GM19023 (cell line): ENCODE measurements at regions not wholly inside any gene's neighbourhood (a gene's known extent, or its start where the extent isn't known, plus 50 kb on each side); places are given as distances from the start of the nearest gene placed in this dataset.

Experiments
- ATAC-seq: cut with Tn5 transposase; IDR thresholded peaks from one replicate; pipeline ENCODE4 v1.9.1; 2021; ENCODE audit warnings: mild to moderate bottlenecking, moderate library complexity; ENCODE audit not compliant: unreplicated experiment

DNA sequence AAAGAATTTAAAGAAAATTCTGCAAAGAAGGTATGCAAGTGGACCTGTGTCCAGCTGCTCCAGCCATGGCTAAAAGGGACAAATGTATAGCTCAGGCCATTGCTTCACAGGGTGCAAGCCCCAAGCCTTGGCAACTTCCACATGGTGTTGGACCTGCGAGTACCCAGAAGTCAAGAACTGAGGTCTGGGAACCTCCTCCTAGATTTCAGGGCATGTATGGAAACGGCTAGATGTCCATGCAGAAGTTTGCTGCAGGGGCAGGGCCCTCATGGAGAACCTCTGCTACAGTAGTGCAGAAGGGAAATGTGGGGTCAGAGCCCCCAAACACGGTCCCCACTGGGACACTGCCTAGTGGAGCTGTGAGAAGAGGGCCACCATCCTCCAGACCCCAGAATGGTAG lies 284.0 kb upstream of the RAB6C start:
- no peak for ATAC-seq

DNA sequence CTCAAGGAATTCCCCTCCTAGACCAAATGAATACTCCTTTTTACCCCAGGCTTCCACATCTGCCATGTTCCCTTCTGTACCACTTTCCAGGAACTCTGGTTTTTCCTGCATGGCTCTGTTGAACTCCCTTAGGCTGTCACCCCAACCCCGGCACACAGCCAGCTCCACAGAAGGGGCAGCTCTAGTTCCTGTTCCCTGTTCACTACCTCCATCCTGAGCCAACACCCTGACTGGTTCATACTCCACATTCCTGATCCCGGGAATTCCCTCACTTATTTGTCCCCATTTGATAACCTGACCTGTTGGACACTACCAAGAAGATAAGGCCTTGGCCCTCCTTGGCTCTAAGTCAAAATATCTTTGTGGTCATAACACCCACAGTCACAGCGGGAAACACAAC lies 280.9 kb upstream of the RAB6C start:
- no peak for ATAC-seq

DNA sequence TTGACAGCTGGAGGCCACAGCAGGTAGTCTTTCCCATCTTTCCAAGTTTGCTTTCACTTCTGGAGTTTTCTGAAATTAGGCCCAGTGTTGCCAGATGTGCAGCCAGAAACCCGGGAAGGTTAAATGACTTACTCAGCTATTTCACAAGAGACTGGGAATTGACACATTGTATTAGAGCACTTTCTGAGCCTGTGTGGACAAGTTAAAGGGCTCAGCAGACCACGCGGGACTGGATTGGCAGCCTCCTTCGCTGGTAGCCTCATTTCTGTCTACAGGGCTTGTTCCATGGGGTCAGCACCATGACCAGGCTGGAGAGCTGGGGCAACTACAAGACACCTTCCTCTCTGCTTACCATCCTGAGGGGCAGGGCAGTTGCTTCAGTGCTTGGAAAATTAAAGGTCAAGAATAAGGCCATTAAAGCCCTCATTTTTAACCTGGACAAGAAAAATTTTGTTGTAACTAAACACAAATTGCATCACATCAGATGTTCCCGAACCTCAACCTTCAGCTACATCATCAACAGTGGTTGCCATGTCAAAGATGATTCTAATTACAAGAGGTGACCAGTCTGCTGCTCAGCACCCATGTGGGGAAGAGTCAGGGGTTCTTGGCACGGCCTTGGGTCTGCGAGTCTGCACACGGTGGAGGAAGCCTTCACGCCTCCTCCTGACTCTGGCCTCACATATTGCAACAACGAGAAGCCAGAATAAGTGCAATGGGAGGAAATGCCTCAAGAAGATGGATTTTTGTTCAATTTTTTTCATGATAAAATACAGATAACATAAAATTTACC lies 279.5 kb upstream of the RAB6C start:
- no peak for ATAC-seq

DNA sequence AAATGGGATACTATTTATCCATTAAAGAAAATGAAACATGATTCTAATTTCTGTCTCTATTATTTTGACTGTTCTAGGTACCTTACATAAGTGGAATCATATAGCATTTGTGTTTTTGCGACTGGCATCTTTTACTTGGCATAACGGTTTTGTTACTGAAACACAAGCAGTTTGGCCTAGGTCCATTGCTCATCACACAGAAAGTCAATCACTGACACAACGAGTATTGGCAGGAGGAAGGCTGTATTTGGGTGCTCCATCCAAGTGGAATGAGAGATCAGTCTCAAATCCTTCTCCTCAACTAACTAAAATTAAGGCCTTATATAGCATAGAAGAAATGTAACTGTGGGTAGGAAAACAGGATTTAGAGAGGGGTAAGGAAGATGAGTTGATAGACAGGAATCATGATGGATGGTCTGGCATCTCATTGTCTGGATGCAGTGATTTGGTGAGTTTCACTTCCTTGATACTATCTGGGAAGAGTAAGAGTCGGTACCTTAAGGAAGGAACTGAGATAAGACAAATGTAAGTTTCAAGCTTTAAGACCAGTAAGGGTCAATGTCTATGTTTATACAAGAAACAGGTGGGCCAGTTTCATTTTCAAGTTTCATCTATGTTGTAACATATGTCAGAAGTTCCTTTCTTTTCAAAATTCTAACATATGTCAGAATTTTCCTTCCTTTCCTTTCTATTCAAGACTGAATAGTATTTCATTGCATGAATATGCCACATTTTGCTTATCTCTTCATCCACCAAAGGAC lies 276.9 kb upstream of the RAB6C start:
- ATAC-seq: no peak

DNA sequence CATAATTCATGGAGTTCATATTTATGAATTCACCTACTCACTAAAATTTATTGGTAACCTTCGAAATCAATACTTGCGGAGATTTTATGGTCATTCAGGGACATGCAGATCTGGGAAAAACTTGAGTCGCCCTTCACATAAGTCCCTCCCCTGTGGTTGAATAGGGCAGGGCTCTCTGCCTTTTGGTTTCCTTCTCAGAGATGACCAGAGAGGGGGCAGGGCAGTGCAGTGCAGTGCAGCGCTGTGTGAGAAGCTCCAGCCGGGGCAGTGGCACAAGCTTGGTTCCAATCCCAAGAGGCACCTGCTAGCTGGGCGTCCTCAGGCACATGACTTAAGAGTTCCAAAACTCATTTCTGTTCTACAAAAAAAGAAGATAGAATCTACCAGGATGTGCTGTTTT lies 274.4 kb upstream of the RAB6C start:
- no peak for ATAC-seq

DNA sequence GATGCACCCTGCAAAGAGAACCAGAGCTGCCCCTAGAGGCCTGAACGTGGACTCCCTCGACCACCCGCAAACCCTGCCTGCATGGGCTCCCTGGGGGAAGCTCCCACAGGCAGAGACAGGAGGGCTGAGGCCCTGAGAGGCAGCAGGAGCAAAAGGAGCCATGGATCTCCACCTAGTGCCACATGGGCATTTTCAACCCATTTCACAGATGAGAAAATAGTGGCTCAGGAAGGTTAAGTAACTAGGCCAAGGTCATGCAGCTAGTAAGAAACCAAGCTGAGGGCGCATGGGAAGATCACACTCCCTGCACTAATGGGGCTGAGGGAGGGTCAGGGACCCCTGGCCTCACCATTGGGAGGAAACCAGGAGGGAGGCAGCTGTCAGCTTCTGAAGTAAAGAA lies 271.7 kb upstream of the RAB6C start:
- no peak for ATAC-seq

DNA sequence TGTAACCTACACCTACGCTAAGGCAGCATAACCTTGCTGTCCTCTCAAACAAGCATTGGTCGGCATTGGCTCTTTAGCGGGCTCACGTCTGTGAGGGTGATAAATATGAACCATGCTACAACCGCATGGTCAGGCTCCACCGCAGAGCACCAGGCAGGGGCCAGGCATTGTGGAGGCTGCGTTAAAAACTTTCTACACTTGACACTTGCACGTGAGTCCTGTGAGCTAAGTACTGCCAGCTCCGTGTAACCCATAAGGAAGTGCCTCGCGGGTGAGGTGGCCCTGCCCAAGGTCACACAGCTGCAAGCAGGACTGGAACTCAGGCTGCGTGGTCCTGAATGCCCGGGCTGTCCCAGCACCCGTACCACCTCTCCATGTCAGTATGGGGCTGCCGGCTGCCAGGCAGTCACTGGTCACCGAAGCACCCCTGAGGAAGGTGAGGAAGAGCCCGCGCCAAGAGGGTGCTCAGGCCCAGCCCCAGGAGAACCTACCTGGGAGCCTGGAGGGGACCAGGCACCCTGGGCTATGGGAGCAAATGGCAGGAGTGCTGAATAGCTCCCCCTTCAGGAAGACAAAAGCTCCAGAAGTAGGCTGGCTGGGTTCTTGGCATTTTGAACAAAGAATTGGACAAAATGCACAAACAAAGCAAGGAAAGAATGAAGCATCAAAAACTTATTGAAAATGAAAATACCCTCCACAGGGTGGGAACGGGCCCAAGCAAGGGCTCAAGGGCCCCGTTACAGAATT lies 271.1 kb upstream of the RAB6C start:
- ATAC-seq: no peak

DNA sequence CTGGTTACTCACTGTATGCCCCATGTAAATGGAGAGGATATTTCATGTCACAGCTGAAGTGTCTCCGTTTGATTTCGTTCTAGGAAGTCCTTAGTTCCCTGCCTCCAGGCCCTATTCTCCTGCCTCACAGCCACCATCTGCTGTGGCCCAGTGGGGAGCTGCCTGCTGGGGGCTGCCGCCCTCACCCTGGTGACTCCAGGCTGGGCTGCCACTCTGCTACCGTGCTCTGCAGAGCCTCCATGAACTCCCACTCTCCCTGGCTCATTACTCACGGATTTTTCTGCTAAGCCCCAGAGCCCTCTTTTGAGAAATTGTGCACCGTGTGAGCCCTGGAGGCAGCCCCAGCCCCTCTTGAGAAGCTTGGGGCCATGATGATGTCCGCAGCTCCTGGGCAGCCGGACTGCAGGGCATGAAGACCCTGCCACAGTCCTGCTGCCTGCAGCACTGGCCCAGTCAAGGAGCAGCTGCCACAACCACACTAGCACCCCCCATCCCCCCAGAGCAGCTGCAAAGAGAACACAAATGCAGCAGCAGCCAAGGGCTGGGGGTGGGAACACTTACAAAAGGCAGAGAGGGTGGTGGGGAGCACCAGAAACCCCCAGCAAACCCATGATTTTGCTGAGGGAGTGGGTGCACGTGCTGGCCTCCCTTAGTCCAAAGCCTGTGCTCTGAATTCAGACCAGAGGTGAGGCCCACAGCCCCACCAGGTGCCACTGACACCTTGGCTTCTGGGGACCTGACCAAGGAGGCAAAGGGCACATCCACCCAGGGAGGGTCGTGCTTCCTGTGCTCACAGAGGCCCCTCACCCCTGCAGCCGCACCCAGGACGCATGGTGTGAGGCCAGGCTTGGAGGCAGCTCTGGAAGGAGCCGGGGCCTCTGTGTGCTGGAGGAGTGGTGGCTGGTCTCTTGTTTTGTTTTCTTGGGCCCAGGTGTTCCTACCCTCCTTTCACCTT lies 270.2 kb upstream of the RAB6C start:
- no peak for ATAC-seq

DNA sequence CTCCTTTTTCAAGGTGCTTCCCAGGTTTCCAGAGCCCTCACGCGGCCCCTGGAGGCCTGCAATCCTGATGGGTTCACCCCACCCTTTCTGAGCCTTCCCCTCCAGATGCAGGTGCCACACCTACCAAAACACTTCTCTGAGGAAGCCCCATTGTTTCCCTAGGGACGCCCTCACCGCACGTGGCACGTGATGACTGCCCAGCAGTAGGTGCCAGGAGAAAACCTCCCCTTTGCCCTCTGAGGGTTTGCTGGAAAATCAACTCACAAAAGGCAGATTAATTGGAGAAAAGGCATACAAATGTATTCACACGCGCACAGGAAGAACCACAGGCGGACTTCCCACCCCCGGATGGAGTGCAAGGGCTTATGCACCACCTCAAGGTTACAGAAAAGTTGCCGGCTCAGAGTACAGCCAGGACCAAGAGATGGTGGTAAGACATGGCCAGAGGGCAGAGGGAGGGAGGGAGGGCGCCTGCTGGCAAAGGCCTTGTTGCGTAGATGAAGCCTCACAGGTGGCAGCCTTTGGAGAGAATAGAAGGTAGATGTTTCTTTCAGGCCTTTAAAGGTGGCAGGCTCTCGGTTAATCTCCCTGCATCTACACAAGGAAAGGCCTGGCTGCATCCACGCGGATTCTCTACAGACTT lies 269.4 kb upstream of the RAB6C start:
- no peak for ATAC-seq

DNA sequence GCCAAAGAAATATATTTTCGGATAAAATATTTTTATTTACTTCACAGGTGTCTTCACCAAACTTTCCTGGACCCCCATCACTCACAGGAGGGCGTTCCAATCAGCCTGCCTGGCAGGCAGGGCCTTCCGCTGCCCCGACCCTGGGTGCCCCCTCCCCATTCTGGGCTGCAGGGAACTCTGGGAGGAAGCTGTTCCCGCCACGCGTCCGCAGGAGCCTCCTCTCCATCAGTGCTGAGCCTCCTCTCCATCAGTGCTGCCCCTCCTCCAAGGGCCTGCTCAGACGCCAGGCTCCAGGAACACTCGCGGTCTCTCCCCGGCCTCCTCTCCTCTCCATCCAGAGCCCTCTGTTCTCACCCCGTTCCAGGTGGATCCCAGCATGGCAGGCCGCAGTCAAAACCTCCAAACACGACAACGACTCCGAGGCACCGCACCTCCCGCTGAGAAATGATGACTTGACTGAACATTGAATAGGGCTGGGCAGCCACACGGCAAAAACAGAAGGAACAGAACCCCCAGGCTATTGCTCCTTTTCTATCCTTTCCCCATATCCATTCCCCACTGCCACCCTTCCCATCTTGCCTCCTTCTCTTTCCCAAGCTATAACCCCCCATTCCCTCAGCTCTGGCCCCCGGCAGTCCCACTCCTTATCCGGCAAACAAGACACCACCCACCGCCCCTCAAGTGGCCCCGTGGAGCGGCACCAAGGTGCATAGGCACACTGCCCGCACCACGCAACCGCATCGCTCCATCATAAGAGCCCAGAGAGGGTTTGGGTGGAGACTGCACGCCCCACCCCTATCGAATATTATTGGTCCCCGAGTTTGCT lies 268.6 kb upstream of the RAB6C start:
- no peak for ATAC-seq

DNA sequence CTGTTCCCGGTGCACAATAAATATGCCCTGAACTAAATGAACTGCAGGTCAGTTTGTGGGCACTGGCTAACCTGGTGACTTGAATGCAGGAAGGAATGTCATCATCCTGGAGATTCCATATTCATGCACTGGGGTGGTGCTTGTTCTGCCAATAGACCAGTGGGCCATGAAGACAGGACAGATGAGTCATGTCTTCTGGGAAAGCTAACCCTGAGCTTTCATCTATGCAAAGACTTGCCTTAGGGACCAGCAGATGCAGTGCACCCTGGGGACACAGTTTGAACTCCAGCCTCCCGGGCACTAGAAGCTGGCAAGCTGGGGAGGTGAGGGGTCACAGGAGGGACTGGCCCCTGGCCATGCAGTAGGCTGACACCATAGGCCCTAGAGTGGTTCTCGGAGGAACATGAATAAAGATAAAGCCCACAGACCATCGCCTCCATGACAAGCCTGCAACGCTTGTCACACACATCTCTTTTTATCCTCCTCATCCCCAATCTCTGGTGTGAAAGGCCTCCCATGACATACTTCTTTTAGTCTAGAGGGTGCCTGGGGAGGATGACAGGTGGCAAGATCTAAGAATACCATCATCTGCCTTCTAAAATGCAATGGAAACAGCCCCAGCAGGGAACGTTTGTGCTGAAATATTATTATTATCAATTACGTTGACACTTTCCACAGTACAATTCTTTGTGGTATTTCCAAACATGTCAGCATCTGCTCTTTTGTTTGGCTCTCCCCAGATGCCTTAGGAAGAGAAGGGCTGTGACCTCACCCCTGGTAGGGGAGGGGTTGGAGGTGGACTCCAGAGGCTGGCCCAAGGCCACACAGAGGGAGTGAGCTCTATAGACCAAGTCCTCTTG lies 267.4 kb upstream of the RAB6C start:
- ATAC-seq: no peak

DNA sequence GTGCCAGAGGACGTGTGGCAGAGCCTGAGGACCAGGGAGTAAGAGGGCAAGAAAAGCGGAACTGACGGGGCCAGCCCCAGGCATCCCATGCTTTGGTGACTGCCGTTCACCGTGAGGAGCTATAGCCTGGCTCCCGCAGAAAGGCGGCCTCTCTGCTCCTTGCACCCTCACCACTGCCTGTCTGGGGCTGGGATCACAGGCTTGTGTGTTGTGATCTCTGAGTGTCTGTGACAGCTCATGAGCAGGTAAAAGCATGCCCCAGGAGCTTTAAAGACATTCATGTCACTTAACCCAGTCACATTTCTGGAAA lies 266.8 kb upstream of the RAB6C start:
- no peak for ATAC-seq

DNA sequence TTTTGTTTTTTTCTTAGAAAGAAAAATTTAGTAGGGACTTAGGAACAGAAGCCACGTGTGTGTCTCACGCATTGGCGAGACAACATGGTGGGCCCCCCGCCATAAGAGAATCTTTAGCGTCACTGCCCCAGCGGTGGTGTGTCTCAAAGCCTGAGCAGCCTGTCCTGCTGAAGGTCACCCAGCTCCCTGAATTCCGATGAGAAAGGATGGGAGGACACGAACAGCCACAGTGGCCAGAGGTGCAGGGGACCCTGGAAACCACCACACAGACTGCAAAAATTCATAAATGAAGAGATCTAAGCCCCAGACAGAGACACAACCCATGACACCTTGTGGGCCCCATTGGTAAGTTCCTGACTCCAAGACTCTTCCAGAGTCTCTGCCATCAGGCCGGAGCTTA lies 266.1 kb upstream of the RAB6C start:
- ATAC-seq: no peak

DNA sequence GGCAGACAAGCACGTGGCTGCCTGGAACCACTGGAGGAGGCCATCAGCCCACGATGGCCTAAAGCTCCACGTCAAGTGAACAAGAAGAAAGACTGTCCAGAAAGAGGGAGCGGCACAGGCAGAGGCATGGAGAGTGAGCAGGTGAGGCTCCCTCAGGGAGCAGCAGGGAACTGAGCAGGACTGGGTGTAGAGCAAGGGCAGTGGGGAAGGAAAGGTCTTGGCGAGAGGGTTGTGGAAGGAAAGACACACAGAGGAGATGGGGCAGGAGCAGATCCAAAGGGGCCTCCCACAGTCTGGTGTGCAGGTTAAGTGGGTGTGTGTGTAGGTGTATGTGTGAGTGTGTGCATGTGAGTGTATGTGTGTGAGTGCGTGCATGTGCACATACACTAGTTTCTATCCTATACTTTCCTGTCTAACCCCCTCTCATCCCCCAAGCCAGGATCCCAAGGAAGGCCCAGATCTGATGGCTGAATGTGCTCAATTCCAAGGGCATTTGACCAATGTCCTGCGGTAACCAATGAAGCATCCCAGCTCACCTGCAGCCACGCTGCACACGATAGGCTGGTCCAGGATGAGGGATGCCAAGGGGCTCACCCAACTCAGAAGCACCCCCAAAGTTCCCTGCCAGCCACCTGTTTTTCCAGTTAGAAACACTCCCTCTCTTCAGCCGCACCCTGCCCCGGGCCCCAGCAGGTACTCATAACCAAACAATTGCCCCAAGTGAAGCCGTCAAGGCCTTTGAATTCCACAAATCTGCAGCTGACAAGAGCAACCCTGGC lies 262.5 kb upstream of the RAB6C start:
- ATAC-seq: no peak

DNA sequence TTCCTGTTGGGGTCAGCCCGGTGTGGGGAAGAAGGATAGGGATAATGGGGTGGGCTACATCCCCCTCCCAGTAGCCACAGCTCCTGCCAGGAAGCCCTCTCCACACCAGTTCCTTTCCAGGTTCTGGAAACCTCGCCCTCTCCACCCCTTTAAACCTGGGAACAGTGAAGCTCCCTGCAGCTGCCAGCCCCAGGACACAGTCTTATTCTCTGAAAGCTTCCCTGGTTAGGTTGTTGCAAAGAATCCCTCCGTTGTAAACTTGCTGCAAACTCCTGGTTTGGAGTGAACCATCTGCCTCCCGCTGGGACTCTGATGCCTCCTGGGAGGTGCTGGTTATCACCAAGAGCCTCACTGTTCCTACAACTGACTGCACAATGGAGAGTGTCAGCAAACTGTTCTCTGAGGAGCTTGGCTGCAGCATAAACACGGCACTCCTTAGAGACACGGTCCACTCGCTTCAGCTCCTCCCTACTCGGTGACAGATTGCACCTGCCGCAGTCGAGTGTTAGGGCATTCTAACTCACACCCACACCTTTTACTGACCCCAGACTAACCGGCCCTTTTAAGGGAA lies 261.8 kb upstream of the RAB6C start:
- ATAC-seq: no peak

DNA sequence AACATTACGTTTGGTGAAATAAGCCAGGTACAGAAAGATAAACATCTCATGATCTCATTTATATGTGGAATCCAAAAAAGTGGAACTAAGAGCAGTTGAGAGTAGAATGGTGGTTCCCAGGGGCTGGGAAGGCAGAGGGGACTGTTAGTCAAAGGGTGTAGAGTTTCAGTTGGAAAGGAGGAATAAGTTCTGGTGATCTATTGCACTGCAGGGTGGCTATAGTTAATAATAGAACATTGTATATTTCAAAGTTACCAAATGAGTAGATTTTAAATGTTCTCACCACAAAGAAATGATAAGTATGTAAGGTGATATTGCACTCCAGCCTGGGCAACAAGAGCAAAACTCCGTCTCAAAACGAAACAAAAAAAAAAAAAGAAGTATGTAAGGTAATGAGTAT lies 260.1 kb upstream of the RAB6C start:
- no peak for ATAC-seq

DNA sequence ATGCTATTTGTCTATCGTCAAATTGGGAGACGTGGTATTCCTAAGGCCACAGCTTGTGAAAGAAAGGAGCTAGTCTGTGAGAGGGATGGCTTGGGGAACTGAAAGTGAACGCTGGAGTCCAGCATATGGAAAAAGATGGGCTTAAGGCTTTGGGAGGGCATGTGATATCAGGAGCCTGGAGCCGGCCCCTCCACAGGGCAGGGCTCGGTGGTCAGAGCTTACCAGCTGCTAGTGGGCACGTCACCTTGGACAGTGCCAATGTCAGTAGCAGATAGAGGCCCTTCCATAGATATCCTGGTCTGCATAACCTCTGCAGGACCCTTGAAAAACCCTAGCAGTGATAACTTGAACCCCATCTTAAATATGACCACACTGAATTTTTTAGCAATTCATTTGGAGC lies 259.1 kb upstream of the RAB6C start:
- no peak for ATAC-seq
